OCI-LY3 (cell line): ENCODE measurements at regions not wholly inside any gene's neighbourhood (a gene's known extent, or its start where the extent isn't known, plus 50 kb on each side); places are given as distances from the start of the nearest gene placed in this dataset.

Source experiments
- CTCF ChIP-seq: fragments of 200-600, 300-600 bp; sonication (generic); IDR thresholded peaks from 2 replicates; pipeline ENCODE4 v1.5.1; 2014; ENCODE audit warnings: antibody characterized with exemption, low read length, low read depth
- EZH2phosphoT487 ChIP-seq: fragments of 200-600 bp; shearing (Covaris generic); IDR thresholded peaks from 2 replicates; pipeline ENCODE4 v1.6.1; 2018; ENCODE audit warnings: antibody characterized with exemption, mixed run types, low read depth

- TF ChIP-seq CTCF (no peak), EZH2phosphoT487 (no peak)
Measured at GRCh38 chr6:121806116-121806515, 370.7 kb downstream of the GJA1 start.
